ENCODE measurements at regions not wholly inside any gene's neighbourhood (a gene's known extent, or its start where the extent isn't known, plus 50 kb on each side); places are given as distances from the start of the nearest gene placed in this dataset.
A peak's percentile ranks its signal among the peaks of the same experiment; 100 is the strongest.

- no peak for TF ChIP-seq CTCF (IDR thresholded peaks at IDR 0.05; ENCODE audit: low read depth, low read length)
- no peak for DNase-seq (ENCODE audit: low read depth in 2 of 2)
- no peak overlapping the region for H3K4me3 ChIP-seq (replicated peaks in 1 of 2; ENCODE audit: low read depth in 2 of 2, low read length in 2 of 2)
These were observed 1686.5 kb upstream of the PCDH7 start for GRCh38 chr4:29033703-29034102.

GRCh38 chr4:29037501-29037900, 1682.7 kb upstream of the PCDH7 start:
- no peak overlapping the region for H3K4me3 ChIP-seq (replicated peaks in 1 of 2; ENCODE audit: low read depth in 2 of 2, low read length in 2 of 2)
- DNase-seq (ENCODE audit: low read depth in 2 of 2) = no peak
- no peak for TF ChIP-seq CTCF (IDR thresholded peaks at IDR 0.05; ENCODE audit: low read depth, low read length)

GRCh38 chr4:29043411-29043810, 1676.8 kb upstream of the PCDH7 start:
- DNase-seq (ENCODE audit: low read depth in 2 of 2) = no peak
- no peak overlapping the region for H3K4me3 ChIP-seq (replicated peaks in 1 of 2; ENCODE audit: low read depth in 2 of 2, low read length in 2 of 2)
- TF ChIP-seq CTCF (IDR thresholded peaks at IDR 0.05; ENCODE audit: low read depth, low read length) = no peak

GRCh38 chr4:29046186-29046585, 1674.0 kb upstream of the PCDH7 start:
- no peak for TF ChIP-seq CTCF (IDR thresholded peaks at IDR 0.05; ENCODE audit: low read depth, low read length)
- peak; percentile 31 to 68 for DNase-seq (ENCODE audit: low read depth in 2 of 2)
- H3K4me3 ChIP-seq (replicated peaks in 1 of 2; ENCODE audit: low read depth in 2 of 2, low read length in 2 of 2) = no peak overlapping the region

- TF ChIP-seq CTCF (IDR thresholded peaks at IDR 0.05; ENCODE audit: low read depth, low read length) = no peak
- peak; percentile 41 to 71 for DNase-seq (ENCODE audit: low read depth in 2 of 2)
- no peak overlapping the region for H3K4me3 ChIP-seq (replicated peaks in 1 of 2; ENCODE audit: low read depth in 2 of 2, low read length in 2 of 2)
These were observed 1673.4 kb upstream of the PCDH7 start for GRCh38 chr4:29046781-29047180.

GRCh38 chr4:29047341-29048041, 1672.7 kb upstream of the PCDH7 start:
- TF ChIP-seq CTCF (IDR thresholded peaks at IDR 0.05; ENCODE audit: low read depth, low read length) = no peak
- no peak overlapping the region for H3K4me3 ChIP-seq (replicated peaks in 1 of 2; ENCODE audit: low read depth in 2 of 2, low read length in 2 of 2)
- DNase-seq (ENCODE audit: low read depth in 2 of 2) = no peak

All from cardiac fibroblast (primary cell).